Endodermal cell (in vitro differentiated cells): ENCODE measurements at regions not wholly inside any gene's neighbourhood (a gene's known extent, or its start where the extent isn't known, plus 50 kb on each side); places are given as distances from the start of the nearest gene placed in this dataset.

ENCODE experiments used
- DNase-seq: peaks from one replicate; pipeline ENCODE4 v3.0.0-alpha.2; 2017
- H3K27ac ChIP-seq: 2 replicates; pipeline ENCODE4 v1.5.1; 2013; ENCODE audit warnings: mild to moderate bottlenecking, low read depth, low read length, moderate library complexity
- H3K27me3 ChIP-seq: 2 replicates; pipeline ENCODE4 v1.6.1; 2013; ENCODE audit warnings: mild to moderate bottlenecking, low read length, moderate library complexity; ENCODE audit not compliant: insufficient read depth, control insufficient read depth, poor library complexity, severe bottlenecking
- H3K36me3 ChIP-seq: 2 replicates; pipeline ENCODE4 v1.7.0; 2013; ENCODE audit warnings: mild to moderate bottlenecking, low read length, moderate library complexity; ENCODE audit not compliant: control insufficient read depth, insufficient read depth
- H3K4me1 ChIP-seq: one replicate; pipeline ENCODE4 v1.7.0; 2013; ENCODE audit warnings: low read length; ENCODE audit not compliant: control insufficient read depth, insufficient read depth
- H3K4me3 ChIP-seq: 2 replicates; pipeline ENCODE4 v1.5.1; 2013; ENCODE audit warnings: mild to moderate bottlenecking, low read length, moderate library complexity
- H3K9ac ChIP-seq: 2 replicates; pipeline ENCODE4 v1.6.1; 2013; ENCODE audit warnings: mild to moderate bottlenecking, low read length, moderate library complexity; ENCODE audit not compliant: poor library complexity, severe bottlenecking; ENCODE audit errors: extremely low read depth
- H3K9me3 ChIP-seq: 2 replicates; pipeline ENCODE4 v1.6.1; 2013; ENCODE audit warnings: mild to moderate bottlenecking, low read length, moderate library complexity; ENCODE audit not compliant: control insufficient read depth
- H3K27ac Mint-ChIP-seq: 2 replicates; pipeline ENCODE4 v1.8.0; 2020; ENCODE audit warnings: mixed read lengths
- H3K27me3 Mint-ChIP-seq: 2 replicates; pipeline ENCODE4 v1.8.0; 2021; ENCODE audit warnings: mild to moderate bottlenecking, mixed read lengths; ENCODE audit not compliant: insufficient read depth
- H3K36me3 Mint-ChIP-seq: 2 replicates; pipeline ENCODE4 v1.8.0; 2020; ENCODE audit warnings: low read depth, mixed read lengths
- H3K4me1 Mint-ChIP-seq: 2 replicates; pipeline ENCODE4 v1.8.0; 2020; ENCODE audit warnings: mixed read lengths
- H3K4me3 Mint-ChIP-seq: 2 replicates; pipeline ENCODE4 v1.8.0; 2020; ENCODE audit warnings: mild to moderate bottlenecking, moderate library complexity, mixed read lengths
- H3K9me3 Mint-ChIP-seq: 2 replicates; pipeline ENCODE4 v1.8.0; 2020; ENCODE audit warnings: mild to moderate bottlenecking, mixed read lengths
- WGBS, 2 experiments: methylation state at CpG; one replicate each; pipeline versions ENCODE4 v1.1.5 to v1.1.7; 2013; ENCODE audit warnings: missing lambda C conversion rate in 2 of 2, mixed read lengths in 1 of 2; ENCODE audit not compliant: insufficient coverage in 1 of 2, insufficient read length in 1 of 2; 5-methylcytosine and 5-hydroxymethylcytosine counted together
- TF ChIP-seq, protein P1 (sequence below): fragments of 200-600 bp; sonication (generic); conservative IDR thresholded peaks from 2 replicates; pipeline ENCODE4 v1.5.0; 2021; ENCODE audit warnings: antibody characterized with exemption, mild to moderate bottlenecking

DNA sequence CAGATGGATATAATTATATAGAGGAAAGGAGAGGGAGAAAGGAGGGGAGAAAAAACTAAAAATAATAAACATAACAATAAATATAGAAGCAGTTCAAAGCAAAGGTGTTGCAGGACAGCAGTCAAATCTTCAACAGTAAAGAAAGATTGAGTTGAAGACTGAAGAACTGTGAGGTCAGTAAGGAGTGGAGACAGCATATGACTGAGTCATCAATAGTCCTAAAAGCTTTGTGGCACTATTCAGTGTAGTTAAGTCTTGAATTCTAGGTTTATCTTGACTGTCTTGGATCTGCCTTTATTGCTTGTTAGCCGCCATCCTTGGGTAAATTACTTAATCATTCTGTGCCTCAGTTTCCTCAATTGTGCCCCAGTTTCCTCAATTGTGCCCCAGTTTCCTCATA, 137.0 kb downstream of the MRPS30 start:
- Histone ChIP-seq H3K4me3 (no peak overlapping the region), H3K4me1 (peaks cover 18% of the 10 kb centered on the region), H3K27ac (no peak overlapping the region), H3K27me3 (no peaks in the 10 kb centered on the region), H3K36me3 (no peaks in the 10 kb centered on the region), H3K9ac (no peak overlapping the region), H3K9me3 (no peaks in the 10 kb centered on the region)
- WGBS, 2 experiments: 97% methylated on average over 1 of the region's 1 CpG; no CpG with 5 or more reads in 1 of the 2 experiments
- TF ChIP-seq, protein P1, sequence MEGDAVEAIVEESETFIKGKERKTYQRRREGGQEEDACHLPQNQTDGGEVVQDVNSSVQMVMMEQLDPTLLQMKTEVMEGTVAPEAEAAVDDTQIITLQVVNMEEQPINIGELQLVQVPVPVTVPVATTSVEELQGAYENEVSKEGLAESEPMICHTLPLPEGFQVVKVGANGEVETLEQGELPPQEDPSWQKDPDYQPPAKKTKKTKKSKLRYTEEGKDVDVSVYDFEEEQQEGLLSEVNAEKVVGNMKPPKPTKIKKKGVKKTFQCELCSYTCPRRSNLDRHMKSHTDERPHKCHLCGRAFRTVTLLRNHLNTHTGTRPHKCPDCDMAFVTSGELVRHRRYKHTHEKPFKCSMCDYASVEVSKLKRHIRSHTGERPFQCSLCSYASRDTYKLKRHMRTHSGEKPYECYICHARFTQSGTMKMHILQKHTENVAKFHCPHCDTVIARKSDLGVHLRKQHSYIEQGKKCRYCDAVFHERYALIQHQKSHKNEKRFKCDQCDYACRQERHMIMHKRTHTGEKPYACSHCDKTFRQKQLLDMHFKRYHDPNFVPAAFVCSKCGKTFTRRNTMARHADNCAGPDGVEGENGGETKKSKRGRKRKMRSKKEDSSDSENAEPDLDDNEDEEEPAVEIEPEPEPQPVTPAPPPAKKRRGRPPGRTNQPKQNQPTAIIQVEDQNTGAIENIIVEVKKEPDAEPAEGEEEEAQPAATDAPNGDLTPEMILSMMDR: no peak
- Mint-ChIP-seq H3K36me3 (no peaks in the 10 kb centered on the region), H3K27me3 (no peaks in the 10 kb centered on the region), H3K27ac (no peak overlapping the region), H3K4me1 (peaks cover 30% of the 10 kb centered on the region), H3K4me3 (no peak overlapping the region), H3K9me3 (peaks cover under 1% of the 10 kb centered on the region)
- DNase-seq: no peak

DNA sequence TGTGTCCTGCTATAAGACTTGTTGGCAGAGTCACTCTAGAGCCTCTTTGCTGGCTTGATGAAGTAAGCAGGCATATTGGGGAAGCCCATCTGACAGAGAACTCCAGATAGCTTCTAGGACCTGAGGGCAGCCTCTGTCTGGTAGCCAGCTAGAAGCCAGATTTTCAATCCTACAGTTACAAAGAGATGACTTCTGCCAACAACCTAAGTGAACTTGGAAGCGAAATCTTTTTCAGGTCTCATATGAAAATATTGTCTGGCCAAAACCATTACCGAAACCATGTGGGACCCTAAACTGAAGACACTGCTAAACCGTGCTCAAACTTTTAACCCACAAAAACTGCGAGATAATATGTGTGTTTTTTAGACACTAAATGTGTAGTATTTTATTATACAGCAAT, 140.9 kb downstream of the MRPS30 start:
- H3K36me3 Mint-ChIP-seq: no peaks in the 10 kb centered on the region

DNA sequence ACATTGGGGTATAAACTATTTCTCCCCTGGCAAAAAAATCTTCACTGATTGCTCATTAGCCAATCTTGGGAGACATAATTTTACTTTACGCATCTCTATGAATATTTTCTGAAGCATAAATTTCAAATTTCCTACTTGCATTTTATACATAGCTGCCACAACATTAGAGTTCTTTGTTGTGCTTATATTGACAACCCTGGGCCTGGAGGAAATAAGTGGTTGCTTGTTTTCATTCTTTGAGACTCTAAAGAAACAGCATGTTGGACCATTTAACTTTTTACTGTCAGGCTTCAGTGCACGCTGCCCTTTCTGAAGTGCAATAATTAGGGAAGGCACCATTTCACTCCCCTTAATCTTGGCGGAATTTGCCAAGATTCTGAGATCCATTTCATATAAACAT, 142.6 kb downstream of the MRPS30 start:
- H3K4me3 ChIP-seq: no peak overlapping the region
- Mint-ChIP-seq H3K4me3 (no peak overlapping the region), H3K27ac (no peak overlapping the region), H3K4me1 (no peaks in the 10 kb centered on the region), H3K9me3 (no peaks in the 10 kb centered on the region), H3K36me3 (no peaks in the 10 kb centered on the region), H3K27me3 (no peaks in the 10 kb centered on the region)
- TF ChIP-seq, protein P1: no peak
- H3K27me3 ChIP-seq: no peaks in the 10 kb centered on the region
- DNase-seq: no peak
- H3K9ac ChIP-seq: no peak overlapping the region
- H3K27ac ChIP-seq: no peak overlapping the region
- H3K4me1 ChIP-seq: no peaks in the 10 kb centered on the region
- H3K36me3 ChIP-seq: no peaks in the 10 kb centered on the region
- WGBS, 2 experiments: 92 to 96% methylated on average over 2 to 3 of the region's 3 CpGs
- no peaks in the 10 kb centered on the region for H3K9me3 ChIP-seq

More for the DNA sequence above, 140.9 kb downstream of the MRPS30 start:
- Histone ChIP-seq H3K27me3 (no peaks in the 10 kb centered on the region), H3K9me3 (no peaks in the 10 kb centered on the region), H3K4me1 (no peaks in the 10 kb centered on the region), H3K9ac (no peak overlapping the region), H3K4me3 (no peak overlapping the region), H3K27ac (no peak overlapping the region), H3K36me3 (no peaks in the 10 kb centered on the region)
- DNase-seq: no peak
- TF ChIP-seq, protein P1: no peak
- Mint-ChIP-seq H3K9me3 (no peaks in the 10 kb centered on the region), H3K27me3 (no peaks in the 10 kb centered on the region), H3K4me3 (no peak overlapping the region), H3K27ac (no peak overlapping the region), H3K4me1 (peaks cover 5% of the 10 kb centered on the region)
- WGBS, 2 experiments: 67 to 97% methylated on average over 1 to 3 of the region's 4 CpGs
